SHP77 (cell line): ENCODE measurements at regions not wholly inside any gene's neighbourhood (a gene's known extent, or its start where the extent isn't known, plus 50 kb on each side); places are given as distances from the start of the nearest gene placed in this dataset.

Source experiments
- DNase-seq, 2 experiments: peaks; one replicate each; lab custom pipeline; 2025; lab: John Stamatoyannopoulos, UW

GRCh38 chr9:74205056-74205455, 292.1 kb upstream of the RORB start:
- DNase-seq = no peak

GRCh38 chr9:74218385-74219063, 278.6 kb upstream of the RORB start:
- DNase-seq = no peak

GRCh38 chr9:74220327-74220726, 276.8 kb upstream of the RORB start:
- DNase-seq = no peak

GRCh38 chr9:74236857-74237256, 260.3 kb upstream of the RORB start:
- no peak for DNase-seq

GRCh38 chr9:74245866-74246497, 251.2 kb upstream of the RORB start:
- DNase-seq = no peak

GRCh38 chr9:74255489-74255984, 241.6 kb upstream of the RORB start:
- DNase-seq = no peak

- DNase-seq = no peak
These were observed 221.1 kb upstream of the RORB start for GRCh38 chr9:74275872-74276508.

- no peak for DNase-seq
These were observed 219.6 kb upstream of the RORB start for GRCh38 chr9:74277532-74277931.

GRCh38 chr9:74281674-74282073, 215.5 kb upstream of the RORB start:
- DNase-seq = no peak

GRCh38 chr9:74282526-74283253, 214.4 kb upstream of the RORB start:
- DNase-seq = no peak

GRCh38 chr9:74284581-74285450, 212.3 kb upstream of the RORB start:
- no peak for DNase-seq

- no peak for DNase-seq
These were observed 203.7 kb upstream of the RORB start for GRCh38 chr9:74293479-74293878.

GRCh38 chr9:74303945-74304344, 193.2 kb upstream of the RORB start:
- no peak for DNase-seq

- no peak for DNase-seq
These were observed 192.5 kb upstream of the RORB start for GRCh38 chr9:74304598-74304997.

GRCh38 chr9:74309654-74310053, 187.5 kb upstream of the RORB start:
- no peak for DNase-seq

- no peak for DNase-seq
These were observed 179.9 kb upstream of the RORB start for GRCh38 chr9:74317235-74317634.

- no peak for DNase-seq
These were observed 175.7 kb upstream of the RORB start for GRCh38 chr9:74321396-74321795.

- no peak for DNase-seq
These were observed 174.3 kb upstream of the RORB start for GRCh38 chr9:74322661-74323314.

- no peak for DNase-seq
These were observed 166.5 kb upstream of the RORB start for GRCh38 chr9:74330487-74331214.

GRCh38 chr9:74331607-74332006, 165.5 kb upstream of the RORB start:
- DNase-seq = no peak
